ENCODE measurements at regions not wholly inside any gene's neighbourhood (a gene's known extent, or its start where the extent isn't known, plus 50 kb on each side); places are given as distances from the start of the nearest gene placed in this dataset.

DNA sequence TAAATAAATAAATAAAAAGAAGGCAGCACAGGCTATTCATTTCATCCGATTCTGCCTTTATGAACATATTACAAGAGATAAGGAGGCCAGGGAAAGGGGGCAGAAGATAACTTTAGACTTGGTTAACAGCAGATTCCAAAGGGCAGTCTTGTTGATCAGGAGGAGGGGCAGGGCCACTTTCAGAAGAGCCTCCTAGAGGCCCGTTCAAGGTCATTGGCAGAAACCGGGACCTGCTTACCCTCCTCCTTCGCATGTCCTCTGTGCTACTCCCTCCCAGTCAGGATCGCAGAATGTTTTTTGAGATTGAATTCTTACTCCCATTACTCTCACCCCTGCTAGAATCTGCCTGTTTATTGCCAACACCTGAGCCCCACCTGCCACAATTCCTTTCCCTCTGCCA, 217.0 kb upstream of the IPO5 start:
- TF ChIP-seq, protein P1, sequence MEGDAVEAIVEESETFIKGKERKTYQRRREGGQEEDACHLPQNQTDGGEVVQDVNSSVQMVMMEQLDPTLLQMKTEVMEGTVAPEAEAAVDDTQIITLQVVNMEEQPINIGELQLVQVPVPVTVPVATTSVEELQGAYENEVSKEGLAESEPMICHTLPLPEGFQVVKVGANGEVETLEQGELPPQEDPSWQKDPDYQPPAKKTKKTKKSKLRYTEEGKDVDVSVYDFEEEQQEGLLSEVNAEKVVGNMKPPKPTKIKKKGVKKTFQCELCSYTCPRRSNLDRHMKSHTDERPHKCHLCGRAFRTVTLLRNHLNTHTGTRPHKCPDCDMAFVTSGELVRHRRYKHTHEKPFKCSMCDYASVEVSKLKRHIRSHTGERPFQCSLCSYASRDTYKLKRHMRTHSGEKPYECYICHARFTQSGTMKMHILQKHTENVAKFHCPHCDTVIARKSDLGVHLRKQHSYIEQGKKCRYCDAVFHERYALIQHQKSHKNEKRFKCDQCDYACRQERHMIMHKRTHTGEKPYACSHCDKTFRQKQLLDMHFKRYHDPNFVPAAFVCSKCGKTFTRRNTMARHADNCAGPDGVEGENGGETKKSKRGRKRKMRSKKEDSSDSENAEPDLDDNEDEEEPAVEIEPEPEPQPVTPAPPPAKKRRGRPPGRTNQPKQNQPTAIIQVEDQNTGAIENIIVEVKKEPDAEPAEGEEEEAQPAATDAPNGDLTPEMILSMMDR (IDR thresholded peaks at IDR 0.05 in 8 of 11, conservative IDR thresholded peaks at IDR 0.05 in 3 of 11), result no peak
- TF ChIP-seq POLR2AphosphoS5 (IDR thresholded peaks at IDR 0.05), result no peak
- TF ChIP-seq POLR2A (IDR thresholded peaks at IDR 0.05), result no peak
